ENCODE measurements at regions not wholly inside any gene's neighbourhood (a gene's known extent, or its start where the extent isn't known, plus 50 kb on each side); places are given as distances from the start of the nearest gene placed in this dataset.

GRCh38 chr20:57066126-57066900 lies 200.1 kb downstream of the BMP7 start:
- DNase-seq: no peak

DNA sequence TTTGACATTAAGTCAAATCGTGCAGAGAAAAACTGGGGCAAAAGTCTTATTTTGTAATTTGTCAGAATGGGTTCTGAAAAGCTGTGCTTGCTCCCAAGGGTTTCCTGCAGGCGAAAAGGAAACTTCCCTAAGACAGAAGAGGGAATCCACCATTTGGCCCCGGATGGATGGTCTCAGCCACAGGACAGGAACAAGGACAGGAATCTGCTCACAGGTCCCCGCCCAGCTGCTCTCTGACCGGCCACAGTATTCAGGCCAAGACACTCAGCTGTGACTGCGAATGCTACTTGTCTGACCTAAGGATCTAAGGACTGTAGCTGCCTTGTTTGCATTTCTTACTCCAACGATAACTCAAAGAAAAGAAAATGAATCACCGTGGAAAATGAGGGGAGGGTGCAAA lies 197.0 kb downstream of the BMP7 start:
- no peak for DNase-seq

DNA sequence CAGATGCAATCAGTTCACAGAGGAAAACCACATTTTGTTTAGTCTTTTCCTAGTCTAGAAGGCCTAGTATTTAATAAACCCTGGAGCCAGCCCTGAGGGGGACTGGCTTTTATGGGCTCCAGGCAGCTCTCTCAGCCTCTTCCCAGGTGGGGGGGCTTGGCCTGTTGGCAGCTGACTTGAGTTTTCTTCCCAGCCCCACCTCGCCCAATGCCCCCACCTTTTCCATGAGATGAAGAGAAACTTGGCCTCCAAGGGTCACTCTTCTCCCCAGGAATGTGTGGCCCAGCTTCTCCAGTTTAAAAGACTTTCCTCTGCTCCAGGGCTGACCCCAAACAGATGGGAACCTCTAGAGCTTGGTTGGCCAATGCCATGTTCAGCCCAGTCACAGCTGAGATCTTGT lies 196.1 kb downstream of the BMP7 start:
- DNase-seq: no peak

- DNase-seq: no peak
Measured at GRCh38 chr20:57071283-57071731, 195.1 kb downstream of the BMP7 start.

- DNase-seq: no peak
Measured at GRCh38 chr20:57071954-57072583, 194.4 kb downstream of the BMP7 start.

DNA sequence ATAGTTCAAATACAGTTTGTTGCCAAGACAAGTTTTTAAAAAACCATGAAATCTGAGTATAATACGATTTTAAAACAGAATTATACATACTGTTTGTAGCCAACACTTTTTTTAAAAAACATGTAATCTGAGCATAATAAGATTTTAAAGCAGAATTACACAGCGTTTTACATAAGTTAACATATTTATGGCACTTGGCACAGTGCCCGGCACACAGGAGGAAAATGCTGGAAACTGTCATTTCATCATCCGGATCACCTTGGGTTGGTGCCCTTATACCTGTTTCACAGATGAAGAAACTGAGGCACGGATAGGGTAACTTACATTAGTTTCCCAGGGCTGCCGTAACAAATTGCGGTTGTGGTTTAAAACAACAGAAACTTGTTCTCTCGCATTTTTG lies 193.0 kb downstream of the BMP7 start:
- DNase-seq: no peak

DNA sequence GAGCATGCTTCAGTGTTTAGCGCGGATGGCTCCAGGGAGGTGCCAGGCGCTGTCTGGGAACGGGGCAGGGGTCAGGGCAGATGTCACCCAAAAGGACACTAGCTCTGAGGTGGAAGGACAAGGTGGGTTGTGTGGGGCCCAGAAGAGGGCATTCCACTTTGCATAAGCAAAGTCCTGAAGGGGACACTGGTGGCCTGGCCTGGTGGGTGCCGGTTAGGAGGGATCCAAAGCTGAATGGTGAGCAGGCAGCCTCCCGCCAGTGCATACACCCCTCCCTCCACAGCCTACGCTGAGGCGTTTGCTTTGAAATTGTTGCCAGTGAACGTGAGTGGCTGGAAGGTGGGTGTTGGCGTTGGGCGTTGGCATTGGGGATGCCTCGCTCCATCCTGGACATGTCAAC lies 192.1 kb downstream of the BMP7 start:
- no peak for DNase-seq

GRCh38 chr20:57075181-57075580 lies 191.3 kb downstream of the BMP7 start:
- no peak for DNase-seq

- no peak for DNase-seq
Measured at GRCh38 chr20:57075603-57076002, 190.8 kb downstream of the BMP7 start.

GRCh38 chr20:57076152-57076652 lies 190.2 kb downstream of the BMP7 start:
- DNase-seq: no peak

DNA sequence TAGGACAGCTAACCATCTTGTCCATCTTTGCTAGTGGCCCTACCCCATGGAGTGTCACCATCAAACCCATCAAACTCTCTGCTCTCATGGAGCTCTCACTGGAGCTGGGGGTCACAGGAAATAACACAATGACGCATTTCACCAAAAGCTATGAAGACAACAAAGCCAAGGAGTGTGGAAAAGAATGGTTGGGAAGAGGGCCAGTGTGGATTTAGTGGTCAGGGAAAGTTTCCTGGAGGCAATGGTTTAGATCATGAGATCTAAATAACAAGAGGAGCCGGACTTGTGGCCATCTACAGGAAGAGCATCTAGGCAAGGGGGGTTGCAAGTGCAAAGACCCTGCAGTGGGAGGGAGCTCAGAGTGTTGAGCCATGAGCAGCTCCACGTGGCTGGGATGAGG lies 189.5 kb downstream of the BMP7 start:
- no peak for DNase-seq

- DNase-seq: no peak
Measured at GRCh38 chr20:57078116-57078515, 188.3 kb downstream of the BMP7 start.

DNA sequence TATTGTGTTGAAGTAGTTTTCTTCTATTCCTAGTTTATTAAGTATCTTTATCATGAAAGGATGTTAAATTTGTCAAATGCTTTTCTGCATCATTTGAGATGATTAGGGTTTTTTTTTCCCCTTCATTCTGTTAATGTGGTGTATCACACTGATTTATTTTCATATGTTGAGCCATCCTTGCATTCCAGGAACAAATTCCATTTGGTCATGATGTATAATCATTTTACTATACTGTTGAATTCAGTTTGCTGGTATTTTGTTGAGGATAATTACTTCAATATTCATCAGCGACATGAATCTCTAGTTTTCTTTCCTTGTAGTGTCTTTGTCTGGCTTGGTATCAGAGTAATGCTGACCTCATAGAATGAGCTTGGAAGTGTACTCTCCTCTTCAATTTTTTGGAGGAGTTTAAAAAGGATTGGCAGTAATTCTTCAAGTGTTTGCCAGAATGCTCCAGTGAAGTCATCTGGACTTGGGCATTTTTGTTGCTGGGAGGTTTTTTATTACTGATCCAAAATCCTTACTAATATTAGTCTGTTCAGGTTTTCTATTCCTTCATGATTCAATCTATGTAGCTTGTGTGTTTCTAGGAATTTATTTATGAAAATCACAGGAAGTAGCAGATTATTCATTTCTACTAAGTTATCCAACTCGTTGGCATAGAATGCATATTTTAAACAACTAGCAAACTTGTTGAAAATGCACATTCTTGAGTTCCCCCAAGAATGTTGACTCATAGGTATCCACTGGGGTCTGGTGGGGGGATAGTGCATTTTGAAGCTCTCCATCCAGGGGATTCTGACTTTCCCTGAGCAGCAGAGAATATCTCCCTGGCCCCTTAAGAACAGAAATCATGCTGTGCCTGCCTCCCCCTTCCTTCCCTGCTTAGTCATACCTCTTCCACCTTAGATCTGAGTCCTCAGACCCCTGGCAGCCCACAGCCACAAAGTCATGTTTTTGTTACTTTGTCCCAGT lies 187.1 kb downstream of the BMP7 start:
- DNase-seq: no peak

GRCh38 chr20:57080796-57081195 lies 185.6 kb downstream of the BMP7 start:
- no peak for DNase-seq

- DNase-seq: no peak
Measured at GRCh38 chr20:57082357-57082945, 184.0 kb downstream of the BMP7 start.

GRCh38 chr20:57083072-57083471 lies 183.4 kb downstream of the BMP7 start:
- no peak for DNase-seq

DNA sequence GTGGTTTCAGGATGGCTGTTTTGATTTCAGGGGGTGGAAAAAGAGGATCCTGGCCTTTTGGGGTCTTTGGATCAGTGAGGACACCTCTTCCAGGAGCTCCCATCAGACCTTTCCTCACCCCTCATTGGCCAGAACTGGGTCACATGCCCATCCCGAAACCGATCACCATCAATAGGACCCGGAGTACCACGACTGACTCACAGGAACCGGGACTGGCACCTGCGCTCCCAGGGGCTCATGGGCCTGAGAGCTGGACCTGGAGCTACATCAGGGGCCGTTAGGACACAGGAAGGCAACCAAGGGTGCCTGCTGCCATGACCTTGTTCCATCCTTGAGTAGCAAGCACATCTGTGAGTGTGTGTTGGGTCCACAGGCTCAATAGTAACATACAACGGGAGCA lies 180.4 kb downstream of the BMP7 start:
- no peak for DNase-seq

GRCh38 chr20:57087102-57087501 lies 179.3 kb downstream of the BMP7 start:
- peak; percentile 56 for DNase-seq

GRCh38 chr20:57087705-57088104 lies 178.7 kb downstream of the BMP7 start:
- no peak for DNase-seq

GRCh38 chr20:57088436-57088835 lies 178.0 kb downstream of the BMP7 start:
- no peak for DNase-seq

GRCh38 chr20:57089699-57090144 lies 176.7 kb downstream of the BMP7 start:
- DNase-seq: peak; percentile 78

All from RPMI8226 (cell line).